ENCODE measurements at regions not wholly inside any gene's neighbourhood (a gene's known extent, or its start where the extent isn't known, plus 50 kb on each side); places are given as distances from the start of the nearest gene placed in this dataset.

DNA sequence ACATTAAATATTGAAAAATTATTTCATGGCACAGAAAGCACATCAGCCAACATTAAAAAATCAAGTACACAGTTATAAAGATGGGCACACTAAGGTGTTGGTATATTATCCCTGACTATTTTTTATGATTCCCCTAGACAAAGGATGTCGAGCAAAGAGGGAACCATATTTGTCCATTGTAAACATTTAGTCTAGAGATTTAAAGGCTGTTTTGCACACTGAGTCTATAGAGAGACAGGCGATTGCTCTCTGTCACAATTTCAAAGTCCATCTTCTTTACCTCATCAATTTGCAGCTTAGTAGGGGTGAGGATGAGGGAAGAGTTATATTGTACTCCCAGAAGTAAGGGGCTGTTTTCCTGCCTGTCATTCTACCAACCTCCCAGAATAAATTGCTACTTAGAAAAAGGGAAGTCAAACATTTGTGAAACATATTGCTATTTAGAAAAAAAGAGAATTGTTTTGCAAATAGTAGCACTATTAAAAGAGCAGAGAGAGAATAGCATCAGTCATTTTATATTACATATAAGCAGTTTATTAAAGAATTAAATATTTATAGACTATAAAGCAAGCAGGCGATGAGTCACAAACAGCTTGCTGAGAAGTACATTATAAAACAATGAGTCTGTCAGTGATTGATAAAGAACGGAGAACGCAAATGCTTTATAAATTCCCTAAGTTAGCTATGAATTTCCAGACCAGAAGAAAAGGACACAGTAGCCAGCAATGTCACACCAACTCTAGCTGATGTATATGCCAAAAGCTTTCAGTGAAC, 270.6 kb upstream of the PMFBP1 start:
- DNase-seq (ENCODE audit: low read depth in 1 of 2, low spot score in 2 of 2), result no peak
- H4K5ac ChIP-seq (ENCODE audit: insufficient read length, low read depth, low read length), result no peak overlapping the region
- no peak overlapping the region for H2AFZ ChIP-seq (ENCODE audit: low read length)
- H3K79me2 ChIP-seq (ENCODE audit: control insufficient read depth in 1 of 2, insufficient read depth in 2 of 2, low read length in 2 of 2), result no peaks in the 10 kb centered on the region
- no peak overlapping the region for H2BK5ac ChIP-seq (ENCODE audit: low read depth, low read length)
- no peak for FAIRE-seq
- no peak overlapping the region for H2BK120ac ChIP-seq (replicated peaks; ENCODE audit: low read depth, low read length)
- H4K20me1 ChIP-seq (replicated peaks in 1 of 2; ENCODE audit: control insufficient read depth in 1 of 2, insufficient read depth in 2 of 2, low read length in 2 of 2), result no peaks in the 10 kb centered on the region
- H3K27me3 ChIP-seq (replicated peaks in 1 of 4; ENCODE audit: control insufficient read depth in 3 of 4, extremely low read depth in 1 of 4, insufficient read depth in 3 of 4, low read length in 3 of 4), result no peaks in the 10 kb centered on the region
- H3K23me2 ChIP-seq (ENCODE audit: low read depth, low read length), result no peaks in the 10 kb centered on the region
- H3K9me3 ChIP-seq (ENCODE audit: insufficient read depth in 2 of 2, low read depth in 1 of 2, low read length in 1 of 2), result peaks cover 0 to 6% of the 10 kb centered on the region in 2 experiments; a peak in 2 of 4 replicates
- H3K23ac ChIP-seq (ENCODE audit: insufficient read length), result no peak overlapping the region
- POLR2A ChIA-PET (ENCODE audit: partially characterized antibody), result no interaction called here
- WGBS, 2 experiments (ENCODE audit: extremely low coverage in 1 of 2, insufficient coverage in 1 of 2, insufficient read length in 1 of 2, insufficient replicate concordance in 2 of 2, low coverage in 1 of 2, low lambda C conversion rate in 2 of 2, missing lambda C conversion rate in 1 of 2), result 93% methylated on average over 5 of the region's 5 CpGs; no CpG with 5 or more reads in 1 of the 2 experiments
- no peak overlapping the region for H3K18ac ChIP-seq (ENCODE audit: extremely low read depth, low read length)
- no peaks in the 10 kb centered on the region for H3K4me1 ChIP-seq (replicated peaks in 1 of 4; ENCODE audit: control insufficient read depth in 3 of 4, insufficient read depth in 4 of 4, low read length in 3 of 4)
- H3K4ac ChIP-seq (replicated peaks; ENCODE audit: insufficient read length, low read depth, low read length), result no peak overlapping the region
- H3K9ac ChIP-seq (replicated peaks in 1 of 4; ENCODE audit: extremely low read depth in 1 of 4, low read depth in 3 of 4, low read length in 3 of 4), result no peak overlapping the region
- H3K4me2 ChIP-seq (ENCODE audit: insufficient read depth in 1 of 2, low read depth in 2 of 2, low read length in 2 of 2), result no peak overlapping the region
- no peaks in the 10 kb centered on the region for H3K79me1 ChIP-seq (ENCODE audit: low read depth, low read length)
- CTCF ChIA-PET (ENCODE audit: partially characterized antibody), result interaction anchor here (0.6 kb wide), 1 partner anchor 247 kb away, joined by 3 read pairs; no protein-coding TSS in a partner anchor
- H2AK5ac ChIP-seq (ENCODE audit: low read depth, low read length), result no peak overlapping the region
- H3K27ac ChIP-seq (ENCODE audit: low read depth, low read length), result no peak overlapping the region
- H3K4me3 ChIP-seq (ENCODE audit: extremely low read depth in 1 of 4, insufficient read depth in 2 of 4, low read depth in 3 of 4, low read length in 4 of 4), result no peak overlapping the region
- H2BK12ac ChIP-seq (ENCODE audit: low read depth, low read length), result no peak overlapping the region
- no peak overlapping the region for H4K8ac ChIP-seq (ENCODE audit: extremely low read depth, insufficient read depth, low read length)
- H3K14ac ChIP-seq (ENCODE audit: insufficient read length), result no peak overlapping the region
- H4K91ac ChIP-seq (replicated peaks; ENCODE audit: insufficient read length, low read length), result no peak overlapping the region
- H3K36me3 ChIP-seq (ENCODE audit: control insufficient read depth in 2 of 4, insufficient read depth in 4 of 4, low read length in 3 of 4), result no peaks in the 10 kb centered on the region
- H3K56ac ChIP-seq (replicated peaks; ENCODE audit: insufficient read length, low read depth, low read length), result no peak overlapping the region
- no peak overlapping the region for H2BK15ac ChIP-seq (ENCODE audit: low read length)
- H2BK20ac ChIP-seq (ENCODE audit: low read length), result no peak overlapping the region
- TF ChIP-seq NANOG (IDR thresholded peaks at IDR 0.05; ENCODE audit: insufficient read depth, low read depth, low read length, poor library complexity, severe bottlenecking), result no peak
- TF ChIP-seq, protein P1, sequence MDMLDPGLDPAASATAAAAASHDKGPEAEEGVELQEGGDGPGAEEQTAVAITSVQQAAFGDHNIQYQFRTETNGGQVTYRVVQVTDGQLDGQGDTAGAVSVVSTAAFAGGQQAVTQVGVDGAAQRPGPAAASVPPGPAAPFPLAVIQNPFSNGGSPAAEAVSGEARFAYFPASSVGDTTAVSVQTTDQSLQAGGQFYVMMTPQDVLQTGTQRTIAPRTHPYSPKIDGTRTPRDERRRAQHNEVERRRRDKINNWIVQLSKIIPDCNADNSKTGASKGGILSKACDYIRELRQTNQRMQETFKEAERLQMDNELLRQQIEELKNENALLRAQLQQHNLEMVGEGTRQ (IDR thresholded peaks at IDR 0.05; ENCODE audit: low read length), result no peak
- no peak for TF ChIP-seq KDM1A (IDR thresholded peaks at IDR 0.05; ENCODE audit: borderline replicate concordance, low read length)
- no peak for TF ChIP-seq GTF2F1 (IDR thresholded peaks at IDR 0.05; ENCODE audit: borderline replicate concordance, low read depth, low read length)
- TF ChIP-seq, protein P2, sequence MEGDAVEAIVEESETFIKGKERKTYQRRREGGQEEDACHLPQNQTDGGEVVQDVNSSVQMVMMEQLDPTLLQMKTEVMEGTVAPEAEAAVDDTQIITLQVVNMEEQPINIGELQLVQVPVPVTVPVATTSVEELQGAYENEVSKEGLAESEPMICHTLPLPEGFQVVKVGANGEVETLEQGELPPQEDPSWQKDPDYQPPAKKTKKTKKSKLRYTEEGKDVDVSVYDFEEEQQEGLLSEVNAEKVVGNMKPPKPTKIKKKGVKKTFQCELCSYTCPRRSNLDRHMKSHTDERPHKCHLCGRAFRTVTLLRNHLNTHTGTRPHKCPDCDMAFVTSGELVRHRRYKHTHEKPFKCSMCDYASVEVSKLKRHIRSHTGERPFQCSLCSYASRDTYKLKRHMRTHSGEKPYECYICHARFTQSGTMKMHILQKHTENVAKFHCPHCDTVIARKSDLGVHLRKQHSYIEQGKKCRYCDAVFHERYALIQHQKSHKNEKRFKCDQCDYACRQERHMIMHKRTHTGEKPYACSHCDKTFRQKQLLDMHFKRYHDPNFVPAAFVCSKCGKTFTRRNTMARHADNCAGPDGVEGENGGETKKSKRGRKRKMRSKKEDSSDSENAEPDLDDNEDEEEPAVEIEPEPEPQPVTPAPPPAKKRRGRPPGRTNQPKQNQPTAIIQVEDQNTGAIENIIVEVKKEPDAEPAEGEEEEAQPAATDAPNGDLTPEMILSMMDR (IDR thresholded peaks at IDR 0.05; ENCODE audit: control extremely low read depth in 1 of 3, insufficient read depth in 1 of 3, low read depth in 1 of 3, low read length in 3 of 3), result no peak
- TF ChIP-seq EP300 (IDR thresholded peaks at IDR 0.05; ENCODE audit: borderline replicate concordance in 1 of 2, low read depth in 2 of 2, low read length in 2 of 2), result no peak
- TF ChIP-seq RBBP5 (IDR thresholded peaks at IDR 0.05; ENCODE audit: borderline replicate concordance, low read depth, low read length), result no peak
- TF ChIP-seq, protein P3, sequence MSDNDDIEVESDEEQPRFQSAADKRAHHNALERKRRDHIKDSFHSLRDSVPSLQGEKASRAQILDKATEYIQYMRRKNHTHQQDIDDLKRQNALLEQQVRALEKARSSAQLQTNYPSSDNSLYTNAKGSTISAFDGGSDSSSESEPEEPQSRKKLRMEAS (IDR thresholded peaks at IDR 0.05), result no peak
